CD4-positive, alpha-beta memory T cell (primary cell): ENCODE measurements at regions not wholly inside any gene's neighbourhood (a gene's known extent, or its start where the extent isn't known, plus 50 kb on each side); places are given as distances from the start of the nearest gene placed in this dataset.
"Not testable (repeated sequence)": the region's sequence is repeated elsewhere in the genome, so short reads cannot be mapped to it uniquely, and the experiment has no call there.

ENCODE experiments used
- CTCF ChIA-PET: fragments of 350-600 bp; sonication (Branson Sonifier 250); formaldehyde crosslinking; loops from one replicate; lab custom pipeline; 2021; ENCODE audit warnings: inconsistent platforms; ENCODE audit not compliant: partially characterized antibody; lab: Charles Lee
- POLR2A ChIA-PET: fragments of 350-600 bp; sonication (Branson Sonifier 250); formaldehyde crosslinking; loops from one replicate; lab custom pipeline; 2021; ENCODE audit not compliant: partially characterized antibody; lab: Charles Lee
- DNase-seq, 5 donors: peaks; one replicate each; pipeline versions ENCODE4 v3.0.0 to v3.0.0-alpha.2; 2020 to 2022; ENCODE audit warnings: mixed read lengths in 1 of 5
- H3K27ac ChIP-seq: one replicate; pipeline ENCODE4 v1.7.0; 2013; ENCODE audit warnings: low read depth, low read length
- H3K27me3 ChIP-seq: 2 replicates; pipeline ENCODE4 v1.7.0; 2013; ENCODE audit warnings: mild to moderate bottlenecking, low read length, moderate library complexity; ENCODE audit not compliant: insufficient read depth
- H3K36me3 ChIP-seq: 2 replicates; pipeline ENCODE4 v1.7.0; 2013; ENCODE audit warnings: mild to moderate bottlenecking, low read length, moderate library complexity; ENCODE audit not compliant: insufficient read depth
- H3K4me1 ChIP-seq: 2 replicates; pipeline ENCODE4 v1.7.0; 2013; ENCODE audit warnings: mild to moderate bottlenecking, low read length, moderate library complexity; ENCODE audit not compliant: insufficient read depth
- H3K4me3 ChIP-seq, 2 donors: one replicate each; pipeline ENCODE4 v1.7.0; 2013; ENCODE audit warnings: low read length in 2 of 2, mild to moderate bottlenecking in 1 of 2
- H3K9me3 ChIP-seq, 2 donors: one replicate each; pipeline ENCODE4 v1.7.0; 2013; ENCODE audit warnings: low read length in 2 of 2, control low read depth in 1 of 2; ENCODE audit not compliant: control insufficient read depth in 1 of 2
- H3K27ac Mint-ChIP-seq, 7 donors: one replicate each; pipeline ENCODE4 v1.8.0; 2020 to 2021; ENCODE audit warnings: mixed read lengths in 7 of 7, mild to moderate bottlenecking in 6 of 7, inconsistent platforms in 3 of 7, moderate library complexity in 3 of 7
- H3K27me3 Mint-ChIP-seq, 2 donors: one replicate each; pipeline ENCODE4 v1.8.0; 2020 to 2021; ENCODE audit warnings: mixed read lengths in 2 of 2
- H3K36me3 Mint-ChIP-seq, 2 donors: one replicate each; pipeline ENCODE4 v1.8.0; 2020 to 2021; ENCODE audit warnings: mixed read lengths in 2 of 2, inconsistent platforms in 1 of 2, mild to moderate bottlenecking in 1 of 2
- H3K4me1 Mint-ChIP-seq, 4 donors: one replicate each; pipeline ENCODE4 v1.8.0; 2020 to 2021; ENCODE audit warnings: mixed read lengths in 4 of 4, mild to moderate bottlenecking in 1 of 4
- H3K4me3 Mint-ChIP-seq, 8 donors: one replicate each; pipeline ENCODE4 v1.8.0; 2020 to 2021; ENCODE audit warnings: mixed read lengths in 8 of 8, mild to moderate bottlenecking in 7 of 8, moderate library complexity in 6 of 8, inconsistent platforms in 3 of 8
- H3K9me3 Mint-ChIP-seq, 8 donors: one replicate each; pipeline ENCODE4 v1.8.0; 2020 to 2021; ENCODE audit warnings: mixed read lengths in 8 of 8, mild to moderate bottlenecking in 5 of 8, inconsistent platforms in 3 of 8, moderate library complexity in 1 of 8
- intact Hi-C: fragments of 100-400 bp; cut with micrococcal nuclease; formaldehyde crosslinking; loops from one replicate; pipeline ENCODE4 v1.15.1; 2023

- H3K27me3 ChIP-seq, H3K27me3 Mint-ChIP-seq, POLR2A ChIA-PET, H3K4me3 Mint-ChIP-seq, H3K4me1 Mint-ChIP-seq, DNase-seq, H3K36me3 ChIP-seq, CTCF ChIA-PET, H3K9me3 ChIP-seq, H3K4me3 ChIP-seq, H3K4me1 ChIP-seq, H3K27ac Mint-ChIP-seq, H3K27ac ChIP-seq, H3K36me3 Mint-ChIP-seq, intact Hi-C loops: not testable (repeated sequence)
- H3K9me3 Mint-ChIP-seq: peaks cover 0 to 26% (median 17%) of the 10 kb centered on the region in 8 donors
Observed at GRCh38 chr4:66115231-66115630, 444.9 kb upstream of the EPHA5 start.

GRCh38 chr4:66108898-66109297 is 438.6 kb upstream of the EPHA5 start:
- intact Hi-C loops: no loop called here
- Histone ChIP-seq H3K36me3 (no peaks in the 10 kb centered on the region), H3K27me3 (no peaks in the 10 kb centered on the region), H3K4me3 (no peak overlapping the region), H3K9me3 (no peaks in the 10 kb centered on the region), H3K27ac (no peak overlapping the region), H3K4me1 (no peaks in the 10 kb centered on the region)
- ChIA-PET CTCF (no interaction called here), POLR2A (no interaction called here)
- H3K4me1 Mint-ChIP-seq: no peaks in the 10 kb centered on the region
- no peak overlapping the region for H3K4me3 Mint-ChIP-seq
- DNase-seq: no peak
- no peak overlapping the region for H3K27ac Mint-ChIP-seq
- peaks cover 0 to 24% (median 16%) of the 10 kb centered on the region in 8 donors for H3K9me3 Mint-ChIP-seq
- H3K36me3 Mint-ChIP-seq: no peaks in the 10 kb centered on the region
- H3K27me3 Mint-ChIP-seq: no peaks in the 10 kb centered on the region

DNA sequence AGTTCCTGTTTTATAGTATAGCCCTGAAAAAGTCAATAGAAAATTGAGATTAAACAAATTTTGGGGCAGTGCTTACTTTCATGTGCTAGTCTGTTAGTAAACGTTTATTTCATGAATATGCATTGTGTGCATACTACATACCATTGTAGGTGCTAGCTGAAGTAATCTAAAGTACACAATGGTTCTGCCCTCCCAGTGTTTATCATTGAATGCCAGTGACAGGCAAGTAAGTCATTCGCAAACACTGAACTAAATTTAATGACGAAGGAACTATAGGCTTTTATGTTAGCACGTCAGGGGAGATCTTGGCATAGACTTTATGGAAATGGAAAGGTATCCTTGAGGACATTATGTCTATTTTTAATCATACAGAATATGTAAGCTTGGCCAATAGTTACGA is 426.9 kb upstream of the EPHA5 start:
- Mint-ChIP-seq H3K4me3 (no peak overlapping the region), H3K27ac (no peak overlapping the region), H3K4me1 (no peaks in the 10 kb centered on the region), H3K27me3 (no peaks in the 10 kb centered on the region), H3K9me3 (peaks cover 4 to 20% (median 12%) of the 10 kb centered on the region in 8 donors), H3K36me3 (no peaks in the 10 kb centered on the region)
- ChIA-PET POLR2A (no interaction called here), CTCF (no interaction called here)
- Histone ChIP-seq H3K4me3 (no peak overlapping the region), H3K36me3 (no peaks in the 10 kb centered on the region), H3K27me3 (no peaks in the 10 kb centered on the region), H3K27ac (no peak overlapping the region), H3K9me3 (no peaks in the 10 kb centered on the region), H3K4me1 (no peaks in the 10 kb centered on the region)
- DNase-seq: no peak
- intact Hi-C loops: no loop called here

GRCh38 chr4:66095065-66095464 is 424.8 kb upstream of the EPHA5 start:
- no peak overlapping the region for H3K4me3 ChIP-seq
- no peaks in the 10 kb centered on the region for H3K27me3 ChIP-seq
- Mint-ChIP-seq H3K27ac (no peak overlapping the region), H3K4me3 (no peak overlapping the region), H3K9me3 (peaks cover 0 to 24% (median 10%) of the 10 kb centered on the region in 8 donors), H3K36me3 (no peaks in the 10 kb centered on the region), H3K27me3 (no peaks in the 10 kb centered on the region), H3K4me1 (no peaks in the 10 kb centered on the region)
- ChIA-PET POLR2A (no interaction called here), CTCF (no interaction called here)
- intact Hi-C loops: no loop called here
- no peak overlapping the region for H3K27ac ChIP-seq
- H3K9me3 ChIP-seq: no peaks in the 10 kb centered on the region
- DNase-seq: no peak
- H3K4me1 ChIP-seq: no peaks in the 10 kb centered on the region
- no peaks in the 10 kb centered on the region for H3K36me3 ChIP-seq

DNA sequence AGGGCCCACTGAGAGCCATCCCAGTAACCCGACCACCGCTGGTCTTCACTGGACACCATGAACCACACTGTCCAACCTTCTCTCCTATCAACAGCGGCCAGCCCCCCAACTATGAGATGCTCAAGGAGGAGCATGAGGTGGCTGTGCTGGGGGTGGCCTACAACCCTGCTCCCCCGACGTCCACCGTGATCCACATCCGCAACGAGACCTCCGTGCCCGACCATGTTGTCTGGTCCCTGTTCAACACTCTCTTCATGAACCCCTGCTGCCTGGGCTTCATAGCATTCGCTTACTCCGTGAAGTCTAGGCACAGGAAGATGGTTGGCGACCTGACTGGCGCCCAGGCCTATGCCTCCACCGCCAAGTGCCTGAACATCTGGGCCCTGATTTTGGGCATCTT is 423.8 kb upstream of the EPHA5 start:
- peaks cover 0 to 24% (median 10%) of the 10 kb centered on the region in 8 donors for H3K9me3 Mint-ChIP-seq
- Histone ChIP-seq H3K4me3 (no peak overlapping the region), H3K27ac (no peak overlapping the region), H3K36me3 (no peaks in the 10 kb centered on the region), H3K9me3 (no peaks in the 10 kb centered on the region), H3K27me3 (no peaks in the 10 kb centered on the region), H3K4me1 (no peaks in the 10 kb centered on the region)
- no peak overlapping the region for H3K4me3 Mint-ChIP-seq
- intact Hi-C loops: no loop called here
- no peak overlapping the region for H3K27ac Mint-ChIP-seq
- H3K27me3 Mint-ChIP-seq: no peaks in the 10 kb centered on the region
- H3K36me3 Mint-ChIP-seq: no peaks in the 10 kb centered on the region
- no peak for DNase-seq
- POLR2A ChIA-PET: no interaction called here
- CTCF ChIA-PET: no interaction called here
- no peaks in the 10 kb centered on the region for H3K4me1 Mint-ChIP-seq

- ChIA-PET POLR2A (no interaction called here), CTCF (no interaction called here)
- H3K27me3 ChIP-seq: no peaks in the 10 kb centered on the region
- H3K4me3 ChIP-seq: no peak overlapping the region
- Mint-ChIP-seq H3K9me3 (peaks cover 0 to 24% (median 12%) of the 10 kb centered on the region in 8 donors), H3K27me3 (no peaks in the 10 kb centered on the region), H3K27ac (no peak overlapping the region), H3K4me1 (no peaks in the 10 kb centered on the region), H3K36me3 (no peaks in the 10 kb centered on the region), H3K4me3 (no peak overlapping the region)
- H3K36me3 ChIP-seq: no peaks in the 10 kb centered on the region
- H3K9me3 ChIP-seq: no peaks in the 10 kb centered on the region
- no peaks in the 10 kb centered on the region for H3K4me1 ChIP-seq
- no peak for DNase-seq
- H3K27ac ChIP-seq: no peak overlapping the region
- intact Hi-C loops: no loop called here
Observed at GRCh38 chr4:66091786-66092185, 421.5 kb upstream of the EPHA5 start.

DNA sequence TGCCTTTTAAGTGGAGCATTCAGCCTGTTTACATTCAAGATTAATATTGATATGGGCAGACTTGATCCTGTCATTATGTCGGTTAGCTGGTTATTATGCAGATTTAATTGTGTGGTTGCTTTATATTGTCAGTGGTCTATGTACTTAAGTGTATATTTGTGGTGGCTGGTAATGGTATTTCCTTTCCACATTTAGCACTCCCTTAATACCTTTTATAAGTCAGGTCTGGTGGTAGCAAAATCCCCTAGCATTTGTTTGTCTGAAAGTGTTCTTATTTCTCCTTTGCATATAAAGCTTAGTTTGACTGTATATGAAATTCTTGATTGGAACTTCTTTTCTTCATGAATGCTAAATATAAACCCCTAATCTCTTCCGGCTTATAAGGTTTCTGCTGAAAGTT is 403.7 kb upstream of the EPHA5 start:
- Histone ChIP-seq H3K27me3 (no peaks in the 10 kb centered on the region), H3K4me3 (no peak overlapping the region), H3K27ac (no peak overlapping the region), H3K9me3 (no peaks in the 10 kb centered on the region), H3K36me3 (no peaks in the 10 kb centered on the region), H3K4me1 (no peaks in the 10 kb centered on the region)
- intact Hi-C loops: no loop called here
- H3K27ac Mint-ChIP-seq: no peak overlapping the region
- ChIA-PET CTCF (no interaction called here), POLR2A (no interaction called here)
- no peak for DNase-seq
- peaks cover 2 to 30% (median 12%) of the 10 kb centered on the region in 8 donors for H3K9me3 Mint-ChIP-seq
- no peaks in the 10 kb centered on the region for H3K27me3 Mint-ChIP-seq
- H3K4me3 Mint-ChIP-seq: no peak overlapping the region
- H3K36me3 Mint-ChIP-seq: no peaks in the 10 kb centered on the region
- no peaks in the 10 kb centered on the region for H3K4me1 Mint-ChIP-seq

GRCh38 chr4:66071911-66072310 is 401.6 kb upstream of the EPHA5 start:
- Mint-ChIP-seq H3K4me1 (no peaks in the 10 kb centered on the region), H3K4me3 (no peak overlapping the region), H3K9me3 (peaks cover 2 to 24% (median 13%) of the 10 kb centered on the region in 8 donors), H3K27ac (no peak overlapping the region), H3K36me3 (no peaks in the 10 kb centered on the region), H3K27me3 (no peaks in the 10 kb centered on the region)
- POLR2A ChIA-PET: no interaction called here
- Histone ChIP-seq H3K9me3 (no peaks in the 10 kb centered on the region), H3K36me3 (no peaks in the 10 kb centered on the region), H3K4me1 (no peaks in the 10 kb centered on the region), H3K27me3 (no peaks in the 10 kb centered on the region), H3K4me3 (no peak overlapping the region), H3K27ac (no peak overlapping the region)
- intact Hi-C loops: no loop called here
- CTCF ChIA-PET: no interaction called here
- no peak for DNase-seq
